Hematopoietic multipotent progenitor cell (in vitro differentiated cells): ENCODE measurements at regions not wholly inside any gene's neighbourhood (a gene's known extent, or its start where the extent isn't known, plus 50 kb on each side); places are given as distances from the start of the nearest gene placed in this dataset.

Source experiments
- DNase-seq, 3 donors: peaks; one replicate each; pipeline ENCODE4 v3.0.0-alpha.2; 2011 to 2015; ENCODE audit warnings: low read depth in 2 of 3, low spot score in 2 of 3

DNA sequence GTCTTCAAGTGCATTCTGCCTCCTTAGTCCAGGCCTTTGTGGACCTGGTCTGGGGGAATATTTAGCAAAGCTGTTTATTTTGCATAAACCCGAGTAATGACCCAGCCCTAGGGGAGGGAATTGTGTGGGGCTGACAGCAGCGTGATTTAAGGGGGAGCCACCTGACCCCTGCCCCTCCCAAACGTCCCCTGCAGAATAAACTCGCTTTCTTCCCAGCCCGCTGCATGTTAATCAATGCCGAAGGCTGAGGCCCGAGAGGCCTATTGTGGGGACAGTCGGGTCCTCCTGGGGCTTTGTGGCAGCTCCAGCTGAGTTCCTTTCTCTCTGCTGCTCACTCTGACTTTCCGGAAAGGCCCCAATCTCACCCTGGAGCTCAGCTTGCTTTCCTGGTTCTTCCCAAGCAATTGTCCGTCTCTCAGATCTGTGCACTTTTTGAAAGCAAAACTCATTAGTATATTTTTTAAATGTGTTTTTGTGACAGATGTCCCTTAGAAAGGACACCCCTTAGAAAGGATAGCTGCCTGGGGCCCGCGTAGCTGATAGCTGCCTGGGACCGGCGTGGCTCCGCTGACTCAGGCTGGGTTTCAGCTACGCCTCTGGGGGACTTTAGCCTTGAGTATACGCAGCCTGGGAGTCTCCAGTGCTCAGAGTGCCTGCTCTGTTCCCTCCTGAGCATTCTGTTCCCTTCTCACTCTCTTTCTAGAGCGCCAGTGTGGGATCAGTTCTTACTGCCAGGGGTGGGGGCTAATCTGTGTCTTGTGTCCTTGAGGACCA lies 158.3 kb downstream of the GLI2 start:
- no peak for DNase-seq

- DNase-seq, result no peak
Measured at GRCh38 chr2:120894966-120895365, 159.3 kb downstream of the GLI2 start.

DNA sequence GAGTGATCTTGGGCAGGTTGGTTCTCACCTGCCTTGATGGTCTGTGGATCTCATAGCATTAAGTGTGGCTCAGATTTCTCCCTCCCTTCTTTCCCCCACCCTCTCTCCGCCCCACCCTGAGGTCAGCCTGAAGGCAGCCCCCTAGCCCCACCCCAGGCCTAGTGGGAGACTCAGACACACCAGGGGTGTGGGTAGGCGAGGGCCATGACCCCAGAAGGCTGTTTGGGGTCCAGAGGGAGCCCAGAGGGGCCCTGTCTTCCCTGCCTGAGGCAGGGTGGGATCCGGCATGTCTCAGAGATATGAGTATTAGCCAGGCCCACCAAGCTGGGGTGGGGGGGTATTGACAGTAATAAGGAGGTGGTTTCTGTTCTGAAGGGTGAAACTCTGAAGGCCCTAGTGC lies 160.5 kb downstream of the GLI2 start:
- DNase-seq, result no peak

DNA sequence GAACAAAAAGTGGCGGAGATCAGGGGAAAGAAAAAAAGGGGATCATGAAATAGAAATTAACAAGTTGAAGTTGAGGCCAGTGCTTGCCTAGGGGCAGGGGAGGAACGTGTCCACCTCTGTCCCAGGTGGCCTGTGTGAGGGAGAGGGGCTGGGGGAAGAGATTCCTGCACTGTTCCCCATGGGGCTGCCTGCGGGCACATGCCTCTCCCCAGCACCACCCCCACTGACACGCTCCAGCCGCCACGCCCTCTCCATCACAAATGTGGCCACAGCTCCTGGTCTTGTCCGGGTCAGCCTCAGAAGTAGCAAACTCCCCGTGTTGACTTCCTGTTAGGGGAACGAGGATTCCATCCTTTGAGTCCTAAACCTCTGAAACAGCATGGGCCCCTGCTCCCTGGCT lies 161.2 kb downstream of the GLI2 start:
- no peak for DNase-seq

DNA sequence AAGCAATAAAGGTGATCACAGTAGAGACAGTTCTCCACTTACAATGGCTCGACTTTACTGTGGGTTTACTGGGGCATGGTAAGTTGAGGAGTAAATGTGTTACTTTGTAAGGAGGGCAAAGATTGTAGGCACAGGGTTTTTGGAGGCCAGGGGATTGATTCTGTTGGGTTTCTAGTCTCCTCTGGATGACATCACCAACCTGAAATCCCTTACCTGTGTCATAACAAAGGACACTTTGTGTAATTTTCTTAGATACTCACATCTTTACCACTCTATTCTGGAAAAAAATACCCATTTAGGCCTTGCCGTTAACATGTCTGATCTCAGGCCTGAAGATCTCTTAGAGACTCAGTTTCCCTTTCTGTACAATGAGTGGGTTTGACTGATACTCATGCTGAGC lies 161.7 kb downstream of the GLI2 start:
- no peak for DNase-seq

DNA sequence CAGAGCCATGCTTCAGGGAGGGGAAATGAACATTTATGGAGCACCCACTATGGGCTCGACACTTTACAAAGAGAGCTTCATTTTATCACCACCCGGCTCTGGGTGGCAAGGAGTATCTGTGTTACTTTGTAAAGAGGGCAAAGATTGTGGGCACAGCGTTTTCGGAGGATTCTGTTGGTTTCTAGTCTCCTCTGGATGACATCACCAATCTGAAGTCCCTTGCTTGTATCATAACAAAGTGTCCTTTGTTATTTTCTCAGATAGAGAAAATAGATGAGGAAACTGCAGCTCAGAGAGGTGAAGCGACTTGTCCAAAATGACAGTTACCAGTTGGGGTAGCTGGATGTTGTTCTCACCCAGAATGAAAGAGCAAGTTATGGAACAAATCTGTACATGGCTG lies 162.8 kb downstream of the GLI2 start:
- no peak for DNase-seq

DNA sequence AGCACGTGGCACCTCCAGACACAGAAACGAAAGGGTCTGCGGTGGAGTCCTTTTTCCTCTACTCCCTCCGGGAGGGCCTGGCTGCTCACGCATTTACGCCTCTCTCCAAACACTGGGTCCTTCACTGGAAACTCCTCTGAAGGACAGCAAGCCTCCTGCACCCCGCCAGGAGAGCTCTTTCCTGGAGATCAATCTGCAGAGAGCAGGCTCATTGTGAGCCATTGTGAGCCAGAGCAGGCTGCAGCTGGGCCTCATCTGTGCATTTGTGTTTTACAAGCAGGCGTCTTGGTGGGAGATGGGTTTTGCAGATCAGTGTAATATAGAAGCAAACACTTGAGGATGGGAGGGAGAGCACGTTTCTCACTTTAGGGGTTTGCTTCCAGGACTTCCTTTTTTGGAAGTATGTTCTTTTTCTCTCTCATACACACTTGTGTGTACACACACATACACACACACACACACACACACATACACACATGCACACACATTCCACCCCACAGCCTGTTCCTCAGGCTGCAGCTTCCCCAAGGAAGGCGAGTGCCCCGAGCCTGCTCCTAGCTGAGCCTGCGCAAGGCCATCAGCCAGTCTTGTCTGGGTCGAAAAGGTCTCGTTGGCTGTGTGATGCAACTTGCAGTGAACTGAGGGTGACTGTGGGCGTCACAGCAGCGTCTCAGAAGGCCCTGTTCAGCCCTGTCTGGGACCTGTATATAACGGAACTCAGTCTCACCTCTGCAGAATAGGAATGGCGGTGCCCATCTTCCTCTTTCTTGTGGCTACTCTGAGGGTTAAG lies 163.5 kb downstream of the GLI2 start:
- DNase-seq, result peak in 1 of 3 donors; percentile 4

- no peak for DNase-seq
Measured at GRCh38 chr2:120899771-120900170, 164.1 kb downstream of the GLI2 start.

GRCh38 chr2:120901201-120901600 lies 165.5 kb downstream of the GLI2 start:
- DNase-seq, result no peak

DNA sequence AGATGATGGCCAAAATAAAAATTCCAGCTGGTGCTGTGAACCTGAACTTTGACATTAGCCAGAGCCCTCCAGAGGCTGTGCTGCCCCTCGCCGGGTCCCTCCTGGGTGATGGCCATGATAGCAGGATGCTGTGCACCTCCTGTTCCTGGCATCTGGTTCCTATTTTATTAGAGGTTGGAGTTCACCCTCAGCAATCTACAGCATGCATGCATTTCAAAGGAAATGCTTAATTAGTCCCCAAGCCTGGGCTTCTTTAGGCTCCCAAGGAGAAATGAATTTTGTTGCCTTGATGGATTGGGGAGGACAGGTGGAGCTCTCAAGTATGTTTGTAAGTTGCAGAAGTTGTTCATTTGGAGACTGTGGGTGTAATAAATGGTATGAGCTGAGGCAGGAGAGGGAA lies 166.9 kb downstream of the GLI2 start:
- DNase-seq, result no peak

- no peak for DNase-seq
Measured at GRCh38 chr2:120904379-120904778, 168.7 kb downstream of the GLI2 start.

DNA sequence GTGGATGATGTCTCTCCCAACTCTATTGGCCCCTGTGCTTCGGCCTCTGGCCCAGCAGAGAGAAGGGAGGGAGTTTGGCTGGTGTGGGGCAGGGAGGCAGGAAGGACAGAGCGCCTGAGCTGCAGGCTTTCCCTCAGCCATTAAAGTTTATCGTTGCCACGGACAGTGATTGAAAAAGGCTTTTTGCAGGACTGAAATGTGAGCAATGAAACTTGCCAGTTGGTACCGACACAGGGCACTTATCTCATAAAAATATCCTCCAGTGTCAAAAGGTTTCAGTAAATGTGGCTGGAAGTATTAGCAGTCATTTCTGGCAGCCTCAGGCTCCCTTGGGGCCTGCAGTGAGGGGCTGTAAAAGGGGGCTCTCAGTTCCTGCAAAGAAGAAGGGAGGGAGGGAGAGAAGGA lies 169.2 kb downstream of the GLI2 start:
- DNase-seq, result no peak

GRCh38 chr2:120905298-120905697 lies 169.6 kb downstream of the GLI2 start:
- no peak for DNase-seq

GRCh38 chr2:120905824-120906571 lies 170.3 kb downstream of the GLI2 start:
- DNase-seq, result no peak

- no peak for DNase-seq
Measured at GRCh38 chr2:120906914-120907313, 171.2 kb downstream of the GLI2 start.

- no peak for DNase-seq
Measured at GRCh38 chr2:120907822-120908221, 172.2 kb downstream of the GLI2 start.

DNA sequence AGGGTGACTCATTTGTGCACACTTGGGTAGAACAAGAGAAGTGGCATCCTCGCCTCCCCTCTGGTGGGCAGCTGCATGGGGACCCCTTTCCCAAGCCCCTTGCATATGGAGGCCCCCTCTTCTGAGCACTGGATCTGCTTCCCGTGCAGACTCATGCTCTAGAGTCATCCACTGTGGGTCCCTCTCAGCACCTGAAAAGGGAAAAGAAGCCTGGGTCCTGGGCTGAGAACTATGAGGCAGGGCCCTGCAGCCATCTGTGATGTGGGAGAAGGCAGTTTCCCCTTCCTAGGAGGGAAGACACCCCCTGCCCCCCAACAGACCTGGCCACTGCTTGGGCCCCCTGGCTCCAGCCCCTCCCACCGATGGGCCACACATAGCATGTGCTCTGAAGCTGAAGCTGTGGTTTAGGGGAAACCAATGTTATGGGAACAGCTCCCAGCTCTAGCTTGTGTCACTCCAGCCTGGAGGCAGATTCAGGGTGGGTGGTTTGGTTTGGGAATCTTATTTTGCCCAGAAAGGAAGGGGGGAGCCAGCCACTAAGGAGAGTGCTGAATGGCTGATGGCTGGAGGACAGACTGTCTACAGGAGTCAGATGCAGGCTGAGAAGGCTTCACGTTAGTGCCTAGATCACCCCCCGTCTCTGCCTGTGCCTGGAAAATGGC lies 172.8 kb downstream of the GLI2 start:
- no peak for DNase-seq

GRCh38 chr2:120909102-120909501 lies 173.4 kb downstream of the GLI2 start:
- no peak for DNase-seq

DNA sequence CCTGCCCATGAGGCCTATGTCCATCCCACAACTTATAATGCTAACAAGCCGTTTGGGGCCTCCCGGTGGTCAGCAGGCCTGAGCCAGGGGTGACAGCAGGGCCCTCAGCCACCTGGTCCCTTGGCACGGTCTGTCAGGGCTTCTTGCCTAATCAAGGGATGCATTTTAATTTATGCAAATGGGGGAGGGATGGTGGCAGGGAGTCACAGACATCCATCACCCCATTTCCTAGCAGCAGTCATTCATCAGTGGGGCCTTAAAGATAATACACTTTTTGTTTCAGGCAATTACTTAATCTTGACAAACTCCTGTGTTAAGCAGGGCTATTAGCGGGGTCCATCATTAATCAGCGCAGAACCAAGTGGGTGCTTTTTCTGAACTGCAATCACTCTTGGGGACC lies 174.5 kb downstream of the GLI2 start:
- DNase-seq, result no peak

DNA sequence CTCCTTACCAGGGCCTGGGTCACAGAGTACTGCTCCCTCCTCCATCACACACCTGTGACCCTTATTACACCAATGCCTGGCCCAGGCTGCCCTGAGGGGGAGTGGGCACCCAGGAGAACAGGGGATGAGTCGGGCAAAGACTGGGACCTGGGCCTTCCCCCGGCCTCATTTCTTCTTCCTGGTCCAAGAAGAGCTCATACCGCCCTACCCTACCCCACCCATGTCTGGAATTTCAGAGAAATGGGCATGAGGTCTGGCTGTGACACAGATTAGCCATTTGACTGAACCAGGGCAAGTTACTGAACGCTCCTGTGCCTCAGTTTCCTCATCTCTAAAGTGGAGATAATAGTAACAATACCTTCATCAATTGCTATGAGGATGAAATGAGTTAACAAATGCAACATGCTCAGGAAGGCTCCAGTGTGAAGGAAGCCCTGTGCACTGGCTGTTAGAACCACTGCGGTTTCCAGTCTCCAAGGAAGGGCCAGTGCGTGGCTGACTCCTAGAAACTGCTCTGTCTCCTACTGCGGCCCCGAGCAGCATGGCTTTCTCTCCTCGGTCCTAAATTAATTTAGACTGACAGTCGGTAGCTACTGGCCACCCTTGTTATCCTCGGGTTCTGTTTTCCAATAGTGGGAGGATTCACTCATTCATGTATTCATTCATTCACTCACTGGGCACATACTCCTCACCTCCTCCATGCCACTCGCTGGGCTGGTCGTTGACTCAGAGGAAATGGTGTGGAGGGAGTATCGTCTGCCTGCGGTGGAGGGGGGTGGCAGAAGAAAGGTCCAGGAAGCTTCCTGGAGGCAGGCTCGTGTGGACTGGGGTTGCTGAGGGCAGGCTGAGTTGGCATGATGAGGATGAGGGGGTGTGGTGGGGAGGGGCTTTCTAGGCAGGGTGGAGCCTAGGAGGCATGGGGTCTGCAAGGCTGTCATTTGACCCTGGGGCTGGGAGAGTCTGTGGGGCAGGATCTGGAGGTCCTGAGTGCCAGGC lies 175.6 kb downstream of the GLI2 start:
- DNase-seq, result no peak
